Prostate gland (tissue), 2 donors: ENCODE measurements at regions not wholly inside any gene's neighbourhood (a gene's known extent, or its start where the extent isn't known, plus 50 kb on each side); places are given as distances from the start of the nearest gene placed in this dataset.

ENCODE experiments used
- DNase-seq: peaks from one replicate; pipeline ENCODE4 v3.0.0-alpha.2; 2019; ENCODE audit warnings: low spot score
- H3K27ac ChIP-seq, 2 donors: fragments of 200-600 bp; sonication (generic); 2 replicates each; pipeline ENCODE4 v1.5.1; 2017 to 2019
- H3K27me3 ChIP-seq: fragments of 200-600 bp; sonication (generic); replicated peaks from 2 replicates; pipeline ENCODE4 v1.5.1; 2019; ENCODE audit not compliant: insufficient read depth
- H3K36me3 ChIP-seq, 2 donors: fragments of 200-600 bp; sonication (generic); 1 replicate in 1 of 2; 2 replicates in 1 of 2; pipeline versions ENCODE4 v1.5.1 to v1.8.1; 2017 to 2019
- H3K4me1 ChIP-seq: fragments of 200-600 bp; sonication (generic); replicated peaks from 2 replicates; pipeline ENCODE4 v1.5.1; 2019
- H3K4me3 ChIP-seq, 2 donors: fragments of 200-600 bp; sonication (generic); 2 replicates each; pipeline ENCODE4 v1.5.1; 2017 to 2019
- H3K9me3 ChIP-seq: fragments of 200-600 bp; sonication (generic); 2 replicates; pipeline ENCODE4 v1.5.1; 2017
- CTCF ChIP-seq, 4 experiments: fragments of 200-600 bp in 2 of 4; fragments of 450-650 bp in 2 of 4; sonication (generic) in 2 of 4; IDR thresholded peaks; 1 replicate in 3 of 4; 2 replicates in 1 of 4; pipeline ENCODE4 v1.5.1; 2016 to 2019; ENCODE audit warnings: antibody characterized with exemption in 4 of 4, mild to moderate bottlenecking in 2 of 4, moderate library complexity in 2 of 4
- POLR2A ChIP-seq: fragments of 450-650 bp; IDR thresholded peaks from one replicate; pipeline ENCODE4 v1.6.1; 2016; ENCODE audit warnings: antibody characterized with exemption, mild to moderate bottlenecking
- POLR2AphosphoS5 ChIP-seq: sonication (generic); formaldehyde crosslinking; IDR thresholded peaks from one replicate; pipeline ENCODE4 v1.6.1; 2017; ENCODE audit warnings: antibody characterized with exemption
- WGBS: methylation state at CpG from one replicate; pipeline ENCODE4 v1.1.5; 2018; 5-methylcytosine and 5-hydroxymethylcytosine counted together
- intact Hi-C: fragments of 100-400 bp; cut with DNase I; formaldehyde crosslinking; loops from one replicate; pipeline ENCODE4 v1.14.2; 2022

GRCh38 chr18:59048378-59048777 is 91.3 kb upstream of the SEC11C start:
- H3K4me1 ChIP-seq: peaks cover 8% of the 10 kb centered on the region
- H3K36me3 ChIP-seq: no peaks in the 10 kb centered on the region
- DNase-seq: no peak
- intact Hi-C loops: no loop called here
- H3K27ac ChIP-seq: peak overlapping the region; percentile 7 to 95
- TF ChIP-seq POLR2A (no peak), POLR2AphosphoS5 (no peak), CTCF (IDR thresholded peaks at IDR 0.05) (no peak)
- H3K27me3 ChIP-seq: no peaks in the 10 kb centered on the region
- no peak overlapping the region for H3K4me3 ChIP-seq
- H3K9me3 ChIP-seq: no peaks in the 10 kb centered on the region
- WGBS: 78% methylated on average over 7 of the region's 7 CpGs

GRCh38 chr18:59049721-59050660 is 89.7 kb upstream of the SEC11C start:
- Histone ChIP-seq H3K36me3 (no peaks in the 10 kb centered on the region), H3K4me1 (peaks cover 12% of the 10 kb centered on the region), H3K27ac (peak overlapping the region; percentile 90 to 95), H3K9me3 (no peaks in the 10 kb centered on the region), H3K27me3 (no peaks in the 10 kb centered on the region), H3K4me3 (no peak overlapping the region)
- intact Hi-C loops: loop anchor here (5.0 kb wide), 1 partner anchor 43 kb away; no protein-coding TSS in a partner anchor
- no peak for DNase-seq
- TF ChIP-seq POLR2A: no peak
- 65% methylated on average over 14 of the region's 14 CpGs for WGBS

GRCh38 chr18:59050661-59051057 is 89.0 kb upstream of the SEC11C start:
- TF ChIP-seq POLR2AphosphoS5: no peak
- no peak for TF ChIP-seq CTCF (IDR thresholded peaks at IDR 0.05)
- TF ChIP-seq POLR2A: no peak
- H3K4me1 ChIP-seq: peaks cover 18% of the 10 kb centered on the region
- DNase-seq: no peak
- no peaks in the 10 kb centered on the region for H3K36me3 ChIP-seq
- intact Hi-C loops: loop anchor here (5.0 kb wide), 1 partner anchor 43 kb away; no protein-coding TSS in a partner anchor
- H3K4me3 ChIP-seq: no peak overlapping the region
- 93% methylated on average over 3 of the region's 3 CpGs for WGBS
- H3K27ac ChIP-seq: peak overlapping the region; percentile 90 to 95
- H3K9me3 ChIP-seq: no peaks in the 10 kb centered on the region
- H3K27me3 ChIP-seq: no peaks in the 10 kb centered on the region

- Histone ChIP-seq H3K27ac (peak overlapping the region; percentile 90 to 95), H3K27me3 (no peaks in the 10 kb centered on the region), H3K4me3 (no peak overlapping the region), H3K4me1 (peaks cover 18% of the 10 kb centered on the region), H3K9me3 (no peaks in the 10 kb centered on the region), H3K36me3 (no peaks in the 10 kb centered on the region)
- DNase-seq: no peak
- 86% methylated on average over 12 of the region's 12 CpGs for WGBS
- TF ChIP-seq POLR2AphosphoS5: no peak
- no peak for TF ChIP-seq POLR2A
- TF ChIP-seq CTCF (IDR thresholded peaks at IDR 0.05): no peak
- intact Hi-C loops: loop anchor here (5.0 kb wide), 1 partner anchor 44 kb away; no protein-coding TSS in a partner anchor
These were observed 88.1 kb upstream of the SEC11C start for GRCh38 chr18:59051470-59052165.
